ENCODE measurements at regions not wholly inside any gene's neighbourhood (a gene's known extent, or its start where the extent isn't known, plus 50 kb on each side); places are given as distances from the start of the nearest gene placed in this dataset.

DNA sequence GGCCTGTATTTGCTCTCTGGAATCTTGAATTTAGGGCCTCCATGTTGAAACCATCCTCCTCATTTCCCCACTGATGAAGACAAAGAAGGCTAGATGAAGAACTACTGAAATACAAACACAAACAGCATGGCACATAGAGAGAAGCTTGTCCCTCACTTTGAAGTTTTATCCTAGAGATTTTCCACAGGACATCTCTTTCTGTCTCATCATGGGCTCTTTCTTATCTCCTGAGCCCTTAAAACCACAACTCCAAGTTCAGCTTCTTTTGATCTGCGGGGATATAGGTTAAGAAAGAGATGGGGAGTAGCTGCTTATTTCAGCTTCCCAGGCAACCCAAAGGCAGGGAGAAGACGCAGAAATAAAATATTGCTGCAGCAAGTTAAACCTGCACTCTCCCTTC, 213.1 kb upstream of the LRIG1 start:
- Histone ChIP-seq H3K4me2 (ENCODE audit: low read length) (no peak overlapping the region), H3K79me2 (ENCODE audit: insufficient read depth, low read length) (no peaks in the 10 kb centered on the region), H2AFZ (ENCODE audit: low read length) (no peak overlapping the region), H4K20me1 (ENCODE audit: insufficient read depth, low read length) (no peaks in the 10 kb centered on the region), H3K27me3 (ENCODE audit: insufficient read depth, low read length) (no peaks in the 10 kb centered on the region), H3K9me2 (ENCODE audit: low read depth, low read length) (no peaks in the 10 kb centered on the region), H3K4me3 (ENCODE audit: low read depth, low read length, poor library complexity, severe bottlenecking) (no peak overlapping the region), H3K4me1 (ENCODE audit: insufficient read depth, low read length, severe bottlenecking) (no peaks in the 10 kb centered on the region), H3K36me3 (ENCODE audit: insufficient read depth, low read length) (no peaks in the 10 kb centered on the region), H3K9me3 (ENCODE audit: low read length) (no peaks in the 10 kb centered on the region), H3K9ac (ENCODE audit: low read length) (no peak overlapping the region), H3K27ac (ENCODE audit: low read depth, low read length, poor library complexity, severe bottlenecking) (no peak overlapping the region), H3F3A (ENCODE audit: insufficient read depth, low read length) (no peaks in the 10 kb centered on the region)
- TF ChIP-seq, protein P1, sequence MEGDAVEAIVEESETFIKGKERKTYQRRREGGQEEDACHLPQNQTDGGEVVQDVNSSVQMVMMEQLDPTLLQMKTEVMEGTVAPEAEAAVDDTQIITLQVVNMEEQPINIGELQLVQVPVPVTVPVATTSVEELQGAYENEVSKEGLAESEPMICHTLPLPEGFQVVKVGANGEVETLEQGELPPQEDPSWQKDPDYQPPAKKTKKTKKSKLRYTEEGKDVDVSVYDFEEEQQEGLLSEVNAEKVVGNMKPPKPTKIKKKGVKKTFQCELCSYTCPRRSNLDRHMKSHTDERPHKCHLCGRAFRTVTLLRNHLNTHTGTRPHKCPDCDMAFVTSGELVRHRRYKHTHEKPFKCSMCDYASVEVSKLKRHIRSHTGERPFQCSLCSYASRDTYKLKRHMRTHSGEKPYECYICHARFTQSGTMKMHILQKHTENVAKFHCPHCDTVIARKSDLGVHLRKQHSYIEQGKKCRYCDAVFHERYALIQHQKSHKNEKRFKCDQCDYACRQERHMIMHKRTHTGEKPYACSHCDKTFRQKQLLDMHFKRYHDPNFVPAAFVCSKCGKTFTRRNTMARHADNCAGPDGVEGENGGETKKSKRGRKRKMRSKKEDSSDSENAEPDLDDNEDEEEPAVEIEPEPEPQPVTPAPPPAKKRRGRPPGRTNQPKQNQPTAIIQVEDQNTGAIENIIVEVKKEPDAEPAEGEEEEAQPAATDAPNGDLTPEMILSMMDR (IDR thresholded peaks at IDR 0.05; ENCODE audit: low read length): no peak
- no peak for TF ChIP-seq EZH2 (IDR thresholded peaks at IDR 0.05; ENCODE audit: borderline replicate concordance, low read length)

DNA sequence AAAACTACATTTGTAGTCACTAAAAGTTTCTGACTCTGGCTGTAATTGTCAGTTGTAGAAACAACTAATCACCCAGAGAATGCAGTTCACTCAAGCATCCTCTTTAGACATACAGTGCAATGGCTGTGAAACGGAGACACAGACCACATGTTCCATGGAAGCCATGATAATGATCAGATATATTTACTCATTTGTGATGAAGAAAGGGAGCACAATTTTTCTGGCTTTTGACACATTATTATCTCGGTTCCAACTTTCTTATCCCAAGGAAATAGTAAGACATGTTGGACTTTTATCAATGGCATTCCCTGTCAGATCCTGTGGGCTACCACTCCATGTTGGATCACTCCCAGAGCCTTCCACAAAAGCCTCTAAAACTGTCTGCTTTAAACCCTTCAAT, 215.0 kb upstream of the LRIG1 start:
- H4K20me1 ChIP-seq (ENCODE audit: insufficient read depth, low read length): no peaks in the 10 kb centered on the region
- H3K9ac ChIP-seq (ENCODE audit: low read length): no peak overlapping the region
- H2AFZ ChIP-seq (ENCODE audit: low read length): no peak overlapping the region
- no peak for TF ChIP-seq EZH2 (IDR thresholded peaks at IDR 0.05; ENCODE audit: borderline replicate concordance, low read length)
- TF ChIP-seq, protein P1 (IDR thresholded peaks at IDR 0.05; ENCODE audit: low read length): no peak
- H3K4me3 ChIP-seq (ENCODE audit: low read depth, low read length, poor library complexity, severe bottlenecking): no peak overlapping the region
- no peaks in the 10 kb centered on the region for H3K4me1 ChIP-seq (ENCODE audit: insufficient read depth, low read length, severe bottlenecking)
- no peaks in the 10 kb centered on the region for H3K9me3 ChIP-seq (ENCODE audit: low read length)
- no peaks in the 10 kb centered on the region for H3K27me3 ChIP-seq (ENCODE audit: insufficient read depth, low read length)
- no peaks in the 10 kb centered on the region for H3K9me2 ChIP-seq (ENCODE audit: low read depth, low read length)
- no peak overlapping the region for H3K4me2 ChIP-seq (ENCODE audit: low read length)
- H3K27ac ChIP-seq (ENCODE audit: low read depth, low read length, poor library complexity, severe bottlenecking): no peak overlapping the region
- H3K79me2 ChIP-seq (ENCODE audit: insufficient read depth, low read length): no peaks in the 10 kb centered on the region
- H3F3A ChIP-seq (ENCODE audit: insufficient read depth, low read length): no peaks in the 10 kb centered on the region
- H3K36me3 ChIP-seq (ENCODE audit: insufficient read depth, low read length): no peaks in the 10 kb centered on the region

DNA sequence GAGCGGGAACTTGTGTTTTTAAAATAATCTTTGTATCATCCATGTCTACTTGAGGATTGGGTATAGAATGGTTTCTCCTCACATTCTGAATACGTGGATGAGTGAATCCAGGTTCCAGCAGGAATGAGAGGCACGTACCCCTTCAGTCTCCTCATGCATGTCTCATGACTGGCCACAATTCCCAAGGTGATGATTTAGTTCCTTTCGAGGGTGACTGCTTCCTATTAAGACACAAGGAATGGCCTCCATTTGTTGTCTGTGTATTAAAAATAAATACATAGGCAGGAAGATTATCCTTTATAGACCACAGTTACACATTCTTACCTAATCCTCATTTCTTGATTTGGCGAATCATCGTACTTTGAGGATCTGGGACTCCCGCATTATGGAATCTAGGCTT, 217.0 kb upstream of the LRIG1 start:
- Histone ChIP-seq H4K20me1 (ENCODE audit: insufficient read depth, low read length) (no peaks in the 10 kb centered on the region), H3K79me2 (ENCODE audit: insufficient read depth, low read length) (no peaks in the 10 kb centered on the region), H3K4me1 (ENCODE audit: insufficient read depth, low read length, severe bottlenecking) (no peaks in the 10 kb centered on the region), H3K9me2 (ENCODE audit: low read depth, low read length) (no peaks in the 10 kb centered on the region), H2AFZ (ENCODE audit: low read length) (no peak overlapping the region), H3K36me3 (ENCODE audit: insufficient read depth, low read length) (no peaks in the 10 kb centered on the region), H3K4me2 (ENCODE audit: low read length) (no peak overlapping the region), H3K27ac (ENCODE audit: low read depth, low read length, poor library complexity, severe bottlenecking) (no peak overlapping the region), H3K27me3 (ENCODE audit: insufficient read depth, low read length) (no peaks in the 10 kb centered on the region), H3K9ac (ENCODE audit: low read length) (no peak overlapping the region), H3K9me3 (ENCODE audit: low read length) (no peaks in the 10 kb centered on the region), H3F3A (ENCODE audit: insufficient read depth, low read length) (no peaks in the 10 kb centered on the region), H3K4me3 (ENCODE audit: low read depth, low read length, poor library complexity, severe bottlenecking) (no peak overlapping the region)
- no peak for TF ChIP-seq EZH2 (IDR thresholded peaks at IDR 0.05; ENCODE audit: borderline replicate concordance, low read length)
- TF ChIP-seq, protein P1 (IDR thresholded peaks at IDR 0.05; ENCODE audit: low read length): no peak
